Progenitor cell of endocrine pancreas (in vitro differentiated cells): ENCODE measurements at regions not wholly inside any gene's neighbourhood (a gene's known extent, or its start where the extent isn't known, plus 50 kb on each side); places are given as distances from the start of the nearest gene placed in this dataset.

Source experiments
- DNase-seq: peaks from one replicate; pipeline ENCODE4 v3.0.0; 2021; ENCODE audit warnings: low spot score; ENCODE audit not compliant: unreplicated experiment
- H3K27ac Mint-ChIP-seq: 2 replicates; pipeline ENCODE4 v1.8.0; 2021; ENCODE audit warnings: mild to moderate bottlenecking, moderate library complexity, mixed read lengths
- H3K27me3 Mint-ChIP-seq: 2 replicates; pipeline ENCODE4 v1.8.0; 2021; ENCODE audit warnings: mixed read lengths
- H3K36me3 Mint-ChIP-seq: 2 replicates; pipeline ENCODE4 v1.8.0; 2022; ENCODE audit warnings: mixed read lengths; ENCODE audit not compliant: insufficient read depth
- H3K4me1 Mint-ChIP-seq: 2 replicates; pipeline ENCODE4 v1.8.0; 2021; ENCODE audit warnings: low read depth, mixed read lengths
- H3K4me3 Mint-ChIP-seq: 2 replicates; pipeline ENCODE4 v1.8.0; 2021; ENCODE audit warnings: low read depth, mild to moderate bottlenecking, moderate library complexity, mixed read lengths
- H3K9me3 Mint-ChIP-seq: 2 replicates; pipeline ENCODE4 v1.8.0; 2021; ENCODE audit warnings: low read depth, mixed read lengths
- TF ChIP-seq, protein P1 (sequence below): fragments of 200-600 bp; sonication (generic); IDR thresholded peaks from one replicate; pipeline ENCODE4 v1.5.0; 2021; ENCODE audit warnings: antibody characterized with exemption, mild to moderate bottlenecking; ENCODE audit not compliant: unreplicated experiment

DNA sequence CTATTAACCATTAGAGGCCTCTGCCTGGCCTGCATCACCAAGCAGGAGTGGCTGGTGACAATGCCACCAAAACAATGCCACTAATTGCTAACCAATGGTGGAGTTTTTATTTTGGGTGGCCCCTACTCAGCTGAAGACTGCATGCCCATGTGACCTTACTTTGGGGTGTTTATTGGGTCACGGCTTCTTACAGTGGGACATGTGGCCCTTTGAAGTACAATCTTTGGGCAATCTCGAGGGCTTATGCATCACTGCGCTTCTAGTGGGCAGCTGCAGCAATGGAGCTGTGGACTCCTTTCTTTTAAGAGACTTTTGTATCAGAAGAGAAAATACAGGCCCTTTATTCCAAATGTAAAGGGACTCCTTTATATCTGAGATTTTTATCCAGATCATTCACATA lies 85.7 kb downstream of the IGLL5 start:
- Mint-ChIP-seq H3K27ac (no peak overlapping the region), H3K36me3 (no peaks in the 10 kb centered on the region), H3K4me3 (no peak overlapping the region), H3K9me3 (no peaks in the 10 kb centered on the region), H3K4me1 (peaks cover 4% of the 10 kb centered on the region), H3K27me3 (peaks cover 52% of the 10 kb centered on the region)
- DNase-seq: no peak
- TF ChIP-seq, protein P1, sequence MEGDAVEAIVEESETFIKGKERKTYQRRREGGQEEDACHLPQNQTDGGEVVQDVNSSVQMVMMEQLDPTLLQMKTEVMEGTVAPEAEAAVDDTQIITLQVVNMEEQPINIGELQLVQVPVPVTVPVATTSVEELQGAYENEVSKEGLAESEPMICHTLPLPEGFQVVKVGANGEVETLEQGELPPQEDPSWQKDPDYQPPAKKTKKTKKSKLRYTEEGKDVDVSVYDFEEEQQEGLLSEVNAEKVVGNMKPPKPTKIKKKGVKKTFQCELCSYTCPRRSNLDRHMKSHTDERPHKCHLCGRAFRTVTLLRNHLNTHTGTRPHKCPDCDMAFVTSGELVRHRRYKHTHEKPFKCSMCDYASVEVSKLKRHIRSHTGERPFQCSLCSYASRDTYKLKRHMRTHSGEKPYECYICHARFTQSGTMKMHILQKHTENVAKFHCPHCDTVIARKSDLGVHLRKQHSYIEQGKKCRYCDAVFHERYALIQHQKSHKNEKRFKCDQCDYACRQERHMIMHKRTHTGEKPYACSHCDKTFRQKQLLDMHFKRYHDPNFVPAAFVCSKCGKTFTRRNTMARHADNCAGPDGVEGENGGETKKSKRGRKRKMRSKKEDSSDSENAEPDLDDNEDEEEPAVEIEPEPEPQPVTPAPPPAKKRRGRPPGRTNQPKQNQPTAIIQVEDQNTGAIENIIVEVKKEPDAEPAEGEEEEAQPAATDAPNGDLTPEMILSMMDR: no peak

DNA sequence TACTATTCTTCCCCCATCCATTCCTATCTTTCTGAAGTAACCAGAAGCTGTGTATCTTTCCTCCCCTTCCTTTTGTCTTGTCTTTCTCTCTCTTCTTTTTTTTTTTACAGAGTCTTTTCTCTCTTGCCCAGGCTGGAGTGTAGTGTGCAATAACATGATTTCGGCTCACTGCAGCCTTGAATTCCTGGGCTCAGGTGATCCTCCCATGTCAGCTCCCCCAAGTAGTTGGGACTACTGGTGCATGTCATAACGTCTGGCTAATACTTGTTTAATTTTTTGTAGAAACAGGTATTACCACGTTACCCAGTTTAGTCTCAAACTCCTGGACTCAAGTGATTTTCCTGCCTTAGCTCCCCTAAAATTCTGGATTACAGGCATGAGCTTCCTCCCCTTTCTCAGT lies 86.5 kb downstream of the IGLL5 start:
- H3K4me1 Mint-ChIP-seq: peaks cover 4% of the 10 kb centered on the region
- no peak overlapping the region for H3K4me3 Mint-ChIP-seq
- DNase-seq: no peak
- no peak overlapping the region for H3K27ac Mint-ChIP-seq
- no peaks in the 10 kb centered on the region for H3K36me3 Mint-ChIP-seq
- TF ChIP-seq, protein P1: no peak
- peaks cover 47% of the 10 kb centered on the region for H3K27me3 Mint-ChIP-seq
- H3K9me3 Mint-ChIP-seq: peaks cover 4% of the 10 kb centered on the region

GRCh38 chr22:22974795-22975580 lies 87.4 kb downstream of the IGLL5 start:
- H3K27me3 Mint-ChIP-seq: peaks cover 39% of the 10 kb centered on the region
- DNase-seq: no peak
- no peak overlapping the region for H3K27ac Mint-ChIP-seq
- peaks cover 8% of the 10 kb centered on the region for H3K9me3 Mint-ChIP-seq
- no peak overlapping the region for H3K4me3 Mint-ChIP-seq
- peaks cover under 1% of the 10 kb centered on the region for H3K4me1 Mint-ChIP-seq
- H3K36me3 Mint-ChIP-seq: no peaks in the 10 kb centered on the region
- TF ChIP-seq, protein P1: no peak

GRCh38 chr22:22976033-22976922 lies 88.7 kb downstream of the IGLL5 start:
- Mint-ChIP-seq H3K36me3 (no peaks in the 10 kb centered on the region), H3K4me1 (no peaks in the 10 kb centered on the region), H3K9me3 (peaks cover 13% of the 10 kb centered on the region), H3K27ac (no peak overlapping the region), H3K27me3 (peaks cover 28% of the 10 kb centered on the region), H3K4me3 (no peak overlapping the region)
- DNase-seq: no peak
- TF ChIP-seq, protein P1: no peak

DNA sequence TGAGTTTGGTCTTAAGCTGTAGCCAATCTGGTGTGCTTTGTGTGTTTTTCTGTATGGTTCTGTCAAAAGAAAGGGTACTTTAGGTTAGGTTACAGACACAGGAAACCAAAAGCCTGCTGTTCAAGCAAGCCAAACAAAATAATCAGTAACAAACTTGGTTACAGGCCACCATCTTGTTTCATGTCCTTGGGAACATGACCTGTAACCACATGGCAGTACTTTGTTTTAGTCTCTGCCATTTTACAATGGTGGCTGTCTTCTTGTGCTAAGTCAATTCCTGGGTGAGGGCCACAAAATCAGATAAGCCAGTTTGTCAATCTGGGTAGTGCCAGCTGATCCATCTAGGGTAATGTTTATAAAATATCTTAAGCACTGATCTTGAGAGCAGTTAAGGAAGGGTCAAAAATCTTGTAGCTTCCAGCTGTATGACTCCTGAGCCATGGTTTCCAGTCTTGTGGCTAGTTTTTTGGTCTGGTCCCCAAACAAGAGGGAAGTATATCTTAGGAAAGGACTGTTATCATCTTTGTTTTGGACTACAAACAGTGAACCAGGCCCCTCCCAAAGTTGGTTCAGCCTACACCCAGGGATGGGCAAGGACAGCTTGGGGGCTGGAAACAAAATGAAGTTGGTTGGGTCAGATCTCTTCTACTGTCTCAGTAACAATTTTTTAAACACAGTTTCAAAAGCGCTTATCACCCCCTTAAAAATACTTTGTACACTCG lies 90.0 kb downstream of the IGLL5 start:
- Mint-ChIP-seq H3K4me1 (no peaks in the 10 kb centered on the region), H3K27me3 (peaks cover 25% of the 10 kb centered on the region), H3K4me3 (no peak overlapping the region), H3K27ac (no peak overlapping the region), H3K36me3 (no peaks in the 10 kb centered on the region), H3K9me3 (peaks cover 20% of the 10 kb centered on the region)
- TF ChIP-seq, protein P1: no peak
- no peak for DNase-seq
